Fibroblast of lung (primary cell): ENCODE measurements at regions not wholly inside any gene's neighbourhood (a gene's known extent, or its start where the extent isn't known, plus 50 kb on each side); places are given as distances from the start of the nearest gene placed in this dataset.

Experiments
- DNase-seq, 2 donors: peaks; one replicate each; pipeline versions ENCODE4 v3.0.0 to v3.0.0-alpha.2; 2010; ENCODE audit warnings: low read depth in 2 of 2
- H2AFZ ChIP-seq: 2 replicates; pipeline ENCODE4 v1.5.1; 2012; ENCODE audit warnings: low read length, control low read depth, inconsistent platforms
- H3K27ac ChIP-seq: 2 replicates; pipeline ENCODE4 v1.5.1; 2011; ENCODE audit warnings: low read length, control low read depth; ENCODE audit not compliant: insufficient read depth
- H3K27me3 ChIP-seq: 2 replicates; pipeline ENCODE4 v1.5.1; 2011; ENCODE audit warnings: mild to moderate bottlenecking, low read length; ENCODE audit not compliant: control insufficient read depth, insufficient read depth
- H3K36me3 ChIP-seq: 2 replicates; pipeline ENCODE4 v1.5.1; 2011; ENCODE audit warnings: low read length; ENCODE audit not compliant: control insufficient read depth, insufficient read depth
- H3K4me1 ChIP-seq: 2 replicates; pipeline ENCODE4 v1.5.1; 2011; ENCODE audit warnings: low read length; ENCODE audit not compliant: control insufficient read depth, insufficient read depth; ENCODE audit errors: extremely low read depth
- H3K4me2 ChIP-seq: 2 replicates; pipeline ENCODE4 v1.5.1; 2011; ENCODE audit warnings: low read length, control low read depth; ENCODE audit not compliant: insufficient read depth; ENCODE audit errors: extremely low read depth
- H3K4me3 ChIP-seq, 4 experiments: fragments of 200-600 bp in 1 of 4; sonication (generic) in 1 of 4; replicated peaks in 1 of 4; 2 replicates each; pipeline ENCODE4 v1.5.1; 2011 to 2016; ENCODE audit warnings: low read length in 4 of 4, low read depth in 3 of 4, mild to moderate bottlenecking in 3 of 4, control low read depth in 2 of 4, inconsistent platforms in 1 of 4, mixed read lengths in 1 of 4; ENCODE audit not compliant: insufficient read depth in 1 of 4; ENCODE audit errors: control extremely low read depth in 1 of 4
- H3K79me2 ChIP-seq: 2 replicates; pipeline ENCODE4 v1.5.1; 2012; ENCODE audit warnings: mild to moderate bottlenecking, low read length, inconsistent platforms; ENCODE audit not compliant: control insufficient read depth, insufficient read depth
- H3K9ac ChIP-seq: 2 replicates; pipeline ENCODE4 v1.5.1; 2011; ENCODE audit warnings: mild to moderate bottlenecking, low read length, control low read depth; ENCODE audit not compliant: insufficient read depth
- H3K9me3 ChIP-seq: 2 replicates; pipeline ENCODE4 v1.5.1; 2012; ENCODE audit warnings: low read depth, low read length; ENCODE audit not compliant: control insufficient read depth, insufficient read depth
- H4K20me1 ChIP-seq: 2 replicates; pipeline ENCODE4 v1.5.1; 2011; ENCODE audit warnings: low read length; ENCODE audit not compliant: control insufficient read depth, insufficient read depth; ENCODE audit errors: extremely low read depth
- CTCF ChIP-seq, 2 donors: IDR thresholded peaks in 1 of 2; conservative IDR thresholded peaks in 1 of 2; 1 replicate in 1 of 2; 2 replicates in 1 of 2; pipeline ENCODE4 v1.5.1; 2011 to 2012; ENCODE audit warnings: low read length in 2 of 2, control low read depth in 1 of 2, inconsistent platforms in 1 of 2, low read depth in 1 of 2, mild to moderate bottlenecking in 1 of 2
- EZH2 ChIP-seq: IDR thresholded peaks from 2 replicates; pipeline ENCODE4 v1.5.1; 2012; ENCODE audit warnings: low read length, control low read depth, mild to moderate bottlenecking; ENCODE audit errors: missing control alignments

DNA sequence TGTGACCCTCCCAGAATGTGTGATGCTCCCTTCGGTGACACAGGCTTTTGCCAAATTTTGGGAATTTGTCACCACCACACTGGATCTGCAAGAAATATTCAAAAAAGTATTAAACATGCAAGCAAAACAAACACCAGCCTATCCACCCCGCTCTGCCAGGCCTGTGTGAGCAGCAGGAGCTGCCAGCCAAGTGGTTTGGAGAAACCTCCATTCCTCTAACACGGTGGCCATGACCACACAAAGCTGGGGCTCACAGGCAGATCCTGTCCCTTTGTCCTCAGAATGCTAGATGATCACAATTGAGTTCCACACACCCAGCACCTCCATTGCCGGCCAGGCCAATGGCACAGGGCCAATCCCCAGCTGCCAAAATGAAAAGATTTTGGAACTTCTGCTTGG lies 261.9 kb upstream of the PPP2R2D start:
- Histone ChIP-seq H3K79me2 (no peaks in the 10 kb centered on the region), H3K9ac (no peak overlapping the region), H3K4me2 (no peak overlapping the region), H3K27me3 (no peaks in the 10 kb centered on the region), H3K27ac (no peak overlapping the region), H3K9me3 (no peaks in the 10 kb centered on the region), H3K36me3 (no peaks in the 10 kb centered on the region), H3K4me3 (no peak overlapping the region), H3K4me1 (no peaks in the 10 kb centered on the region), H4K20me1 (no peaks in the 10 kb centered on the region), H2AFZ (no peak overlapping the region)
- TF ChIP-seq EZH2, result no peak
- TF ChIP-seq CTCF (conservative IDR thresholded peaks at IDR 0.05 in 1 of 2, IDR thresholded peaks at IDR 0.05 in 1 of 2; ENCODE audit: low read depth in 1 of 2, low read length in 2 of 2), result no peak
- no peak for DNase-seq

DNA sequence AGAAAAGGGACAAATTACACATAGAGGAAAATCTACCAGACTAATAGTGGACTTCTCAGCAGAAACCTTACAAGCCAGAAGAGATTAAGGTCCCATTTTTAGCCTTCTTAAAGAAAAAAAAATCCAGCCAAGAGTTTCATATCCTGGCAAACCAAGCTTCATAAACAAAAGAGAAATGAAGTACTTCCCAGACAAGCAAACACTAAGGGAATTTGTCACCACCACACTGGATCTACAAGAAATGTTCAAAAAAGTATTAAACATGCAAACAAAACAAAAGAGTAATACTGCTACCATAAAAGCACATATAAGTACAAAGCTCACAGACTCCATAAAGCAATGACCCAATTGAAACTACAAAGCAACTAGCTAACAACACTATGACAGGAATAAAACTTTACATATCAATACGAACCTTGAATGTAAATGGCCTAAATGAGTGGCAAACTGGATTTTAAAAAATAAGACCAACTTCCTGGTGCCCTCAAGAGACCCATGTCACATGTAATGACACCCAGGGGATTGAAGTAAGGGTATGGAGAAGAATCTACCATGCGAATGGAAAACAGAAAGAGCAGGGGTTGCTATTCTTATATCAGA lies 260.7 kb upstream of the PPP2R2D start:
- no peaks in the 10 kb centered on the region for H3K27me3 ChIP-seq
- H4K20me1 ChIP-seq, result no peaks in the 10 kb centered on the region
- H3K79me2 ChIP-seq, result no peaks in the 10 kb centered on the region
- H3K4me1 ChIP-seq, result no peaks in the 10 kb centered on the region
- no peak overlapping the region for H3K27ac ChIP-seq
- H3K4me2 ChIP-seq, result no peak overlapping the region
- DNase-seq, result no peak
- H3K4me3 ChIP-seq, result no peak overlapping the region
- H3K9ac ChIP-seq, result no peak overlapping the region
- TF ChIP-seq CTCF (conservative IDR thresholded peaks at IDR 0.05 in 1 of 2, IDR thresholded peaks at IDR 0.05 in 1 of 2; ENCODE audit: low read depth in 1 of 2, low read length in 2 of 2) (no peak), EZH2 (no peak)
- H3K36me3 ChIP-seq, result no peaks in the 10 kb centered on the region
- H3K9me3 ChIP-seq, result no peaks in the 10 kb centered on the region
- H2AFZ ChIP-seq, result no peak overlapping the region

DNA sequence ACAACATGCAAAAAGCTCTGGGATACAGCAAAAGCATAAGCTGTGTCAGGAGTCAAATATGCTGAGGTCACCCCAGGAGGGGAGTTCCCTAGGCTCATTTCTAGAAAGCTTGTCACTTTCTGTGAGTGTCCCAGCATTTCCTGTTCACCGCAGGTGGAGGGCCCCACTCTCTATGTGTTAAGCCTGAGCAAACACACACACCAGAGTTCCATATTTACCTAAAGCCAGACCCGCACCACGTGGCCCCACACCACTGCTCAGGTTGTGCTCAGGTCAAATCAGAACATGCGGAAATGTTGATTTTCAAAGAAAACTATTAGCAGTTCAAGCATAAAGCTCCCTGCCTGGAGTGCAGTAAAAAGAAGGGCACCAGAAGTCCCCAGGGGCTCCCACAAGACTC lies 259.6 kb upstream of the PPP2R2D start:
- no peak overlapping the region for H3K27ac ChIP-seq
- no peaks in the 10 kb centered on the region for H3K4me1 ChIP-seq
- H3K79me2 ChIP-seq, result no peaks in the 10 kb centered on the region
- H3K4me3 ChIP-seq, result no peak overlapping the region
- no peaks in the 10 kb centered on the region for H3K36me3 ChIP-seq
- no peaks in the 10 kb centered on the region for H3K27me3 ChIP-seq
- no peaks in the 10 kb centered on the region for H3K9me3 ChIP-seq
- H3K4me2 ChIP-seq, result no peak overlapping the region
- no peaks in the 10 kb centered on the region for H4K20me1 ChIP-seq
- no peak overlapping the region for H3K9ac ChIP-seq
- no peak for DNase-seq
- no peak overlapping the region for H2AFZ ChIP-seq
- TF ChIP-seq CTCF (conservative IDR thresholded peaks at IDR 0.05 in 1 of 2, IDR thresholded peaks at IDR 0.05 in 1 of 2; ENCODE audit: low read depth in 1 of 2, low read length in 2 of 2) (no peak), EZH2 (no peak)
